ENCODE measurements at regions not wholly inside any gene's neighbourhood (a gene's known extent, or its start where the extent isn't known, plus 50 kb on each side); places are given as distances from the start of the nearest gene placed in this dataset.

DNA sequence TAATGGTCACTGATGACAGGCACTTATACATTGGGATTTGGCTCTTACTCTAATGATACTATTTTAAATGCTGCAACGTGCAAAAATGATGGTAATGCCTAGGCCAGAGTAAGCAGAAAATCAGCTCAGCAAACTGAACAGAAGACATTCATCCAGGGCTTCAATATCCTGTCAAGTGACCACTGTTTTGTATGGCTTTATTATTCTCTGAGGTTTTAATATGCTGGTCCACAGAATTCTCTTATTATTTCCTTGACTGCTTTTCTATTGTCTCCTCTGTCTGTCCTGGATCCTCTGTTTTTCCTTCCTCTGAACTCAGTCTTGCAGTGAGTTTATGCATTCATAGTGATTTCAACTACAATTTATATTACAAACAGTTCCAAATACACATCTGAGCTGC lies 90.8 kb upstream of the PMFBP1 start:
- TF ChIP-seq EGR1 (IDR thresholded peaks at IDR 0.05) (no peak), FOXM1 (IDR thresholded peaks at IDR 0.05; ENCODE audit: borderline replicate concordance, low read depth) (no peak)

DNA sequence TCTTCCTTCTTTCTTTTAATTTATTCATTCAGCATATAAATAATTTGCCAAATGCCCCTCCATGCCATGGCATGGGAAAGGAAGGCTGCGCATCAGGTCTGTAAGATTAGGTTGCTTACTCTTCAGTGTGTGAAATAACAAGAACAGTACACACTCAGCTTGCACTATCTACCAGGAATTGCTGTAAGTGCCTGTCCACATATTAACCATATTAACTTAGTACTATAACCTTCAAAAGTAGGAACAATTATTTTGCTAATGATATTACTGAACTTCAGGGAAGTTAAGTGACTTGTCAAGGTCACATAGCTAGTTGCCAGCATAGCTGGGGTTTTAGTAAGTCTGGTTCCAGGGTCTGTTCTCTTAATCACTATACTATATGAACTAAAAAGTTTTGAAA lies 89.2 kb upstream of the PMFBP1 start:
- TF ChIP-seq CREB1 (IDR thresholded peaks at IDR 0.05; ENCODE audit: low read depth) (no peak), TCF12 (IDR thresholded peaks at IDR 0.05; ENCODE audit: low read depth) (no peak), YY1 (IDR thresholded peaks at IDR 0.05; ENCODE audit: low read depth) (no peak), EGR1 (IDR thresholded peaks at IDR 0.05) (no peak), NFIC (IDR thresholded peaks at IDR 0.05) (no peak), RAD21 (IDR thresholded peaks at IDR 0.05; ENCODE audit: low read depth) (no peak), TAF1 (IDR thresholded peaks at IDR 0.05; ENCODE audit: low read depth) (no peak)

DNA sequence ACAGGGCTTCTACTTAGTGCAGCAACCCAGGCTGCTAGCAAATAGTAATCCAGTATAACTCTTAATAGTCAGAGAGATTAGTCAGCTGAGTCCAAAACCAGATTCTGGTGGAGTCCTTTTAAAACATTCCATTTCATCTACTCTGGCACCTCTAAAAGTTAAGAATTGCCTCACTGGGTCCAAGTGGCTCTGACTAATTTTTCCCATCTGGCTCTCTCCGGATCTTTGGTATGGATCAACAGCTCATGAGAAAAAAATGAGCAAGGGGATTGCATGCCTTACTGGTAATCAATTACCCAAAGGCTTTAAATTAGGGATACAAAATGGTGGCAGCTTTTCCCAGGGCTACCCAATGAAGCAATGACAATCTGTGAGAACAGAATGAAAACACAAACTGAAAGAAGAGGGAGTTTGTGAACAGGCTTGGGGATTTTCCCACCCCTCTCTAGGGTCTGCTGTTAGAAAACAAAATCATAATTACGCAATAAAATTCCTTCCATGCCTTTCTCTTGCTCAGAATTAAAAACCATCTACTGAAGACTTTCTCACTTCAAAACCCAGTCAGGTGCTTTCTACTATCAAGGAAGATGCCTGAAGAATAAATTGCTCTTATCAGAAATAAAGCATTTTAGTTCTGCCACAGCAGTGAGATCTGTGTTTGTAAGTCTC lies 84.6 kb upstream of the PMFBP1 start:
- TF ChIP-seq NFIC (IDR thresholded peaks at IDR 0.05) (no peak), CEBPB (IDR thresholded peaks at IDR 0.05) (no peak), ZBTB7A (IDR thresholded peaks at IDR 0.05; ENCODE audit: low read depth) (no peak), TCF12 (IDR thresholded peaks at IDR 0.05; ENCODE audit: low read depth) (no peak), FOXM1 (IDR thresholded peaks at IDR 0.05; ENCODE audit: borderline replicate concordance, low read depth) (no peak)
- TF ChIP-seq, protein P1, sequence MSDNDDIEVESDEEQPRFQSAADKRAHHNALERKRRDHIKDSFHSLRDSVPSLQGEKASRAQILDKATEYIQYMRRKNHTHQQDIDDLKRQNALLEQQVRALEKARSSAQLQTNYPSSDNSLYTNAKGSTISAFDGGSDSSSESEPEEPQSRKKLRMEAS (IDR thresholded peaks at IDR 0.05): no peak

DNA sequence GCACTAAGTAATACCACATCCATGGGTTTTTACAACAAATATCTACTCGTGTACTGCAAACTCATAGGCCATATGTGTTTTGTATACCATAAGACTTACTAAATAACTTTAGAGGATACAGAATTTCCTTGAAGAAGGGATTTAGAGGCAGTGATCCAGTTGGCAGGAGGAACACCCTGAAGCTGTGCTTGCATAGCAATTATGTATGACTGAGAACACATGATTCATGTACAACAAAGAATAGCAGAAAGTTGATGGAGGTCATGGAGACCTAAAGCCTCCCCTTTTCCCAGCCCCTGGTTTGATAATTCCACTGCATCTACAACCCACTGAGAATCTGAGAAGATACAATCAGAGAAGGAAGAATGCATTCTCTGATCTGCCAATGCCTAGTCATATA lies 83.8 kb upstream of the PMFBP1 start:
- TF ChIP-seq NFIC (IDR thresholded peaks at IDR 0.05): no peak
- no peak for TF ChIP-seq CREB1 (IDR thresholded peaks at IDR 0.05; ENCODE audit: low read depth)
- TF ChIP-seq, protein P2, sequence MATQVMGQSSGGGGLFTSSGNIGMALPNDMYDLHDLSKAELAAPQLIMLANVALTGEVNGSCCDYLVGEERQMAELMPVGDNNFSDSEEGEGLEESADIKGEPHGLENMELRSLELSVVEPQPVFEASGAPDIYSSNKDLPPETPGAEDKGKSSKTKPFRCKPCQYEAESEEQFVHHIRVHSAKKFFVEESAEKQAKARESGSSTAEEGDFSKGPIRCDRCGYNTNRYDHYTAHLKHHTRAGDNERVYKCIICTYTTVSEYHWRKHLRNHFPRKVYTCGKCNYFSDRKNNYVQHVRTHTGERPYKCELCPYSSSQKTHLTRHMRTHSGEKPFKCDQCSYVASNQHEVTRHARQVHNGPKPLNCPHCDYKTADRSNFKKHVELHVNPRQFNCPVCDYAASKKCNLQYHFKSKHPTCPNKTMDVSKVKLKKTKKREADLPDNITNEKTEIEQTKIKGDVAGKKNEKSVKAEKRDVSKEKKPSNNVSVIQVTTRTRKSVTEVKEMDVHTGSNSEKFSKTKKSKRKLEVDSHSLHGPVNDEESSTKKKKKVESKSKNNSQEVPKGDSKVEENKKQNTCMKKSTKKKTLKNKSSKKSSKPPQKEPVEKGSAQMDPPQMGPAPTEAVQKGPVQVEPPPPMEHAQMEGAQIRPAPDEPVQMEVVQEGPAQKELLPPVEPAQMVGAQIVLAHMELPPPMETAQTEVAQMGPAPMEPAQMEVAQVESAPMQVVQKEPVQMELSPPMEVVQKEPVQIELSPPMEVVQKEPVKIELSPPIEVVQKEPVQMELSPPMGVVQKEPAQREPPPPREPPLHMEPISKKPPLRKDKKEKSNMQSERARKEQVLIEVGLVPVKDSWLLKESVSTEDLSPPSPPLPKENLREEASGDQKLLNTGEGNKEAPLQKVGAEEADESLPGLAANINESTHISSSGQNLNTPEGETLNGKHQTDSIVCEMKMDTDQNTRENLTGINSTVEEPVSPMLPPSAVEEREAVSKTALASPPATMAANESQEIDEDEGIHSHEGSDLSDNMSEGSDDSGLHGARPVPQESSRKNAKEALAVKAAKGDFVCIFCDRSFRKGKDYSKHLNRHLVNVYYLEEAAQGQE (IDR thresholded peaks at IDR 0.05; ENCODE audit: low read depth): no peak
- TF ChIP-seq, protein P1 (IDR thresholded peaks at IDR 0.05): no peak
- TF ChIP-seq TCF12 (IDR thresholded peaks at IDR 0.05; ENCODE audit: low read depth): no peak
- TF ChIP-seq, protein P3, sequence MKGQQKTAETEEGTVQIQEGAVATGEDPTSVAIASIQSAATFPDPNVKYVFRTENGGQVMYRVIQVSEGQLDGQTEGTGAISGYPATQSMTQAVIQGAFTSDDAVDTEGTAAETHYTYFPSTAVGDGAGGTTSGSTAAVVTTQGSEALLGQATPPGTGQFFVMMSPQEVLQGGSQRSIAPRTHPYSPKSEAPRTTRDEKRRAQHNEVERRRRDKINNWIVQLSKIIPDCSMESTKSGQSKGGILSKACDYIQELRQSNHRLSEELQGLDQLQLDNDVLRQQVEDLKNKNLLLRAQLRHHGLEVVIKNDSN (IDR thresholded peaks at IDR 0.05): no peak
- TF ChIP-seq FOXM1 (IDR thresholded peaks at IDR 0.05; ENCODE audit: borderline replicate concordance, low read depth): no peak
- TF ChIP-seq TAF1 (IDR thresholded peaks at IDR 0.05; ENCODE audit: low read depth): no peak
- no peak for TF ChIP-seq ZBTB7A (IDR thresholded peaks at IDR 0.05; ENCODE audit: low read depth)
- TF ChIP-seq EP300 (IDR thresholded peaks at IDR 0.05; ENCODE audit: borderline replicate concordance): no peak
- TF ChIP-seq RAD21 (IDR thresholded peaks at IDR 0.05; ENCODE audit: low read depth): no peak

DNA sequence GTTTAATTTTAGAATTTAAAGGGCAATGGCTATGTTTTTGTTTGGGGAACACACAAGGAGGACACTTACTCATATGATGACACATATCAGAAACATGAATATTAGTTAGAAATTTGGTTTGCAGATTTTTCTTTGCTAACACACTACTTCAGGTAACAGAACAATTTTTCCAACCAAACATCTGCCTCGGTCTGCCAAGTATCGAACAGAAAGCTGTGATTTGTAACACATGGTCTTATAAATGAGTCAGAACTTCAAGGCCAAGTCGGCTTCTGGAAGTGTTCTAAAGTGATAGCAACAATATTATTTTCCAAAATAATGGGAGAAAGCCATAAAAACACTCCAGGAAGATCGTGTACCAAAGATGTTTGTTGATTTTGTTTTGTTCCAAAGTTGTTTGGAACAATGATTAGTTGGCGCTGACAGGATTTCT lies 75.9 kb upstream of the PMFBP1 start:
- TF ChIP-seq YY1 (IDR thresholded peaks at IDR 0.05; ENCODE audit: low read depth): no peak
- TF ChIP-seq EGR1 (IDR thresholded peaks at IDR 0.05): no peak
- TF ChIP-seq EP300 (IDR thresholded peaks at IDR 0.05; ENCODE audit: borderline replicate concordance): no peak
- TF ChIP-seq, protein P2 (IDR thresholded peaks at IDR 0.05; ENCODE audit: low read depth): no peak
- TF ChIP-seq TEAD4 (IDR thresholded peaks at IDR 0.05): no peak
- TF ChIP-seq FOXM1 (IDR thresholded peaks at IDR 0.05; ENCODE audit: borderline replicate concordance, low read depth): no peak
- no peak for TF ChIP-seq TAF1 (IDR thresholded peaks at IDR 0.05; ENCODE audit: low read depth)
- no peak for TF ChIP-seq RAD21 (IDR thresholded peaks at IDR 0.05; ENCODE audit: low read depth)
- no peak for TF ChIP-seq TCF12 (IDR thresholded peaks at IDR 0.05; ENCODE audit: low read depth)
- no peak for TF ChIP-seq ZBTB7A (IDR thresholded peaks at IDR 0.05; ENCODE audit: low read depth)
- TF ChIP-seq, protein P3 (IDR thresholded peaks at IDR 0.05): no peak
- no peak for TF ChIP-seq CREB1 (IDR thresholded peaks at IDR 0.05; ENCODE audit: low read depth)
- no peak for TF ChIP-seq CEBPB (IDR thresholded peaks at IDR 0.05)
- TF ChIP-seq, protein P1 (IDR thresholded peaks at IDR 0.05): no peak
- no peak for TF ChIP-seq NFIC (IDR thresholded peaks at IDR 0.05)

DNA sequence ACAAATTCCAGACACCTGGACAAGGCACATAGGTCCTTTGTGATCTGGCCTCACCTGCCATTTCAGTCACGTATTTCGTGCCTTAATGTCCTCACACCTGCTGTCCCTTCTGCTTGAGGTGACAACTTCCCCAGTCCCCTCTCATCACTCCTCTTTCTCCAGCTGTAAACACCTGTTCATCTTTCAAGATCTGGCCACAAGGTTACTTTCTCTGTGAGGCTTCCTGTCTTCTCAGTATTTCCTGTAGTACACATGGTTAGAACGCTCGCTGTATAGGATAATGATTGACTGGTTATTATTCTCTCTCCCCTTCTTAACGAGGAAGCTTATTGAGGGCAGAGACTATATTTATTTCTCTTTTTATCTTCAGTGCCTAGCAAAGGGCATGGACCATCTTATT lies 74.5 kb upstream of the PMFBP1 start:
- TF ChIP-seq RAD21 (IDR thresholded peaks at IDR 0.05; ENCODE audit: low read depth) (no peak), CEBPB (IDR thresholded peaks at IDR 0.05) (no peak), TEAD4 (IDR thresholded peaks at IDR 0.05) (no peak), FOXM1 (IDR thresholded peaks at IDR 0.05; ENCODE audit: borderline replicate concordance, low read depth) (no peak), CREB1 (IDR thresholded peaks at IDR 0.05; ENCODE audit: low read depth) (no peak), EP300 (IDR thresholded peaks at IDR 0.05; ENCODE audit: borderline replicate concordance) (no peak)
- TF ChIP-seq, protein P1 (IDR thresholded peaks at IDR 0.05): no peak
- TF ChIP-seq, protein P2 (IDR thresholded peaks at IDR 0.05; ENCODE audit: low read depth): no peak
